ENCODE measurements at regions not wholly inside any gene's neighbourhood (a gene's known extent, or its start where the extent isn't known, plus 50 kb on each side); places are given as distances from the start of the nearest gene placed in this dataset.
"Not testable (repeated sequence)": the region's sequence is repeated elsewhere in the genome, so short reads cannot be mapped to it uniquely, and the experiment has no call there.

- TF ChIP-seq, protein P1, sequence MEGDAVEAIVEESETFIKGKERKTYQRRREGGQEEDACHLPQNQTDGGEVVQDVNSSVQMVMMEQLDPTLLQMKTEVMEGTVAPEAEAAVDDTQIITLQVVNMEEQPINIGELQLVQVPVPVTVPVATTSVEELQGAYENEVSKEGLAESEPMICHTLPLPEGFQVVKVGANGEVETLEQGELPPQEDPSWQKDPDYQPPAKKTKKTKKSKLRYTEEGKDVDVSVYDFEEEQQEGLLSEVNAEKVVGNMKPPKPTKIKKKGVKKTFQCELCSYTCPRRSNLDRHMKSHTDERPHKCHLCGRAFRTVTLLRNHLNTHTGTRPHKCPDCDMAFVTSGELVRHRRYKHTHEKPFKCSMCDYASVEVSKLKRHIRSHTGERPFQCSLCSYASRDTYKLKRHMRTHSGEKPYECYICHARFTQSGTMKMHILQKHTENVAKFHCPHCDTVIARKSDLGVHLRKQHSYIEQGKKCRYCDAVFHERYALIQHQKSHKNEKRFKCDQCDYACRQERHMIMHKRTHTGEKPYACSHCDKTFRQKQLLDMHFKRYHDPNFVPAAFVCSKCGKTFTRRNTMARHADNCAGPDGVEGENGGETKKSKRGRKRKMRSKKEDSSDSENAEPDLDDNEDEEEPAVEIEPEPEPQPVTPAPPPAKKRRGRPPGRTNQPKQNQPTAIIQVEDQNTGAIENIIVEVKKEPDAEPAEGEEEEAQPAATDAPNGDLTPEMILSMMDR (conservative IDR thresholded peaks at IDR 0.05; ENCODE audit: low read length): no peak
- TF ChIP-seq EZH2phosphoT487 (IDR thresholded peaks at IDR 0.05; ENCODE audit: borderline replicate concordance): no peak
- H3K9me3 ChIP-seq (ENCODE audit: insufficient read depth, low read depth, low read length): no peaks in the 10 kb centered on the region
- H3K79me2 ChIP-seq (ENCODE audit: insufficient read depth, low read length): no peaks in the 10 kb centered on the region
- H2AFZ ChIP-seq (ENCODE audit: low read length): no peak overlapping the region
- no peak overlapping the region for H3K4me3 ChIP-seq (ENCODE audit: low read length, poor library complexity, severe bottlenecking)
- H3K9me2 ChIP-seq (replicated peaks; ENCODE audit: low read depth, low read length): no peaks in the 10 kb centered on the region; the same call in 1 of the 2 replicates
- H4K20me1 ChIP-seq (ENCODE audit: insufficient read depth, low read length, poor library complexity, severe bottlenecking): no peaks in the 10 kb centered on the region
- H3K36me3 ChIP-seq (ENCODE audit: insufficient read depth, low read length): no peaks in the 10 kb centered on the region
- H3F3A ChIP-seq (ENCODE audit: low read depth): no peaks in the 10 kb centered on the region
- H3K27me3 ChIP-seq (ENCODE audit: insufficient read depth, low read length, poor library complexity, severe bottlenecking): no peaks in the 10 kb centered on the region
- no peaks in the 10 kb centered on the region for H3K4me1 ChIP-seq (ENCODE audit: insufficient read depth, low read length, poor library complexity, severe bottlenecking)
- H3K4me2 ChIP-seq (ENCODE audit: low read depth, low read length, poor library complexity, severe bottlenecking): no peak overlapping the region
- no peak overlapping the region for H3K9ac ChIP-seq (ENCODE audit: low read depth, low read length, poor library complexity, severe bottlenecking)
These were observed 873.9 kb downstream of the GRID1 start for GRCh38 chr10:85492684-85493083.

DNA sequence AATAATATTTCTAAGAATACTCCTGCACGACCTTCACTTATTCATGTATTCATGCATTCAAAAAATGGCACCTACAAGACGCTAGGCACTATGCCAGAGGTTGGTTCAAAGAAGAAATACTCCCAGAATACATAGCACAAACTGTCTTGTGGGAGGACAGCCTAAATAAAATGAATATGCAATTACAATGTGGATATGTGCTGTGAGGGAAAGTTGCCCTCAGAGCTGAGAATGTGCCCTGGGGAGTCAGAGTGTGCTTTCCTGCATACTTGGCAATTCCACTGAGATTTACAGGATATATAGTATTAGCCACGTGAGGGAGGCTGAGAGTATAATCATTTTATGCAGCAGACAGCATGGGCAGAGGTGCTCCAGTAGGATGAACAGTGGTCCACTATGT lies 872.9 kb downstream of the GRID1 start:
- Histone ChIP-seq H3K4me1 (ENCODE audit: insufficient read depth, low read length, poor library complexity, severe bottlenecking) (no peaks in the 10 kb centered on the region), H3K9me2 (replicated peaks; ENCODE audit: low read depth, low read length) (no peaks in the 10 kb centered on the region), H3K36me3 (ENCODE audit: insufficient read depth, low read length) (no peaks in the 10 kb centered on the region), H3K9me3 (ENCODE audit: insufficient read depth, low read depth, low read length) (no peaks in the 10 kb centered on the region), H3K4me2 (ENCODE audit: low read depth, low read length, poor library complexity, severe bottlenecking) (no peak overlapping the region), H2AFZ (ENCODE audit: low read length) (no peak overlapping the region), H3F3A (ENCODE audit: low read depth) (no peaks in the 10 kb centered on the region), H3K27me3 (ENCODE audit: insufficient read depth, low read length, poor library complexity, severe bottlenecking) (no peaks in the 10 kb centered on the region), H3K4me3 (ENCODE audit: low read length, poor library complexity, severe bottlenecking) (no peak overlapping the region), H4K20me1 (ENCODE audit: insufficient read depth, low read length, poor library complexity, severe bottlenecking) (no peaks in the 10 kb centered on the region), H3K9ac (ENCODE audit: low read depth, low read length, poor library complexity, severe bottlenecking) (no peak overlapping the region), H3K79me2 (ENCODE audit: insufficient read depth, low read length) (no peaks in the 10 kb centered on the region)
- TF ChIP-seq, protein P1 (conservative IDR thresholded peaks at IDR 0.05; ENCODE audit: low read length): no peak

DNA sequence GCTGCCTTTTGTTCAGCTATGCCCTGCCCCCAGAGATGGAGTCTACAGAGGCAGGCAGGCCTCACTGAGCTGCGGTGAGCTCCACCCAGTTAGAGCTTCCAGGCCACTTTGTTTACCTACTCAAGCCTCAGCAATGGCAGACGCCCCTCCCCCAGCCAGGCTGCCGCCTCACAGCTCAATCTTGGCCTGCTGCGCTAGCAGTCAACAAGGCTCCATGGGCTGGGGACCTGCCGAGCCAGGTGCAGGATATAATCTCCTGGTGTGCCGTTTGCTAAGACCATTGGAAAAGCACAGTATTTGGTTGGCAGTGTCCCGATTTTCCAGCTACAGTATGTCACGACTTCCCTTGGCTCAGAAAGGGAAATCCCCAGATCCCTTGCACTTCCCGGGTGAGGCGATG lies 862.0 kb downstream of the GRID1 start:
- not testable (repeated sequence) for H3K27me3 ChIP-seq (ENCODE audit: insufficient read depth, low read length, poor library complexity, severe bottlenecking); H3K4me3 ChIP-seq (ENCODE audit: low read length, poor library complexity, severe bottlenecking); H3K4me1 ChIP-seq (ENCODE audit: insufficient read depth, low read length, poor library complexity, severe bottlenecking); H3K9me2 ChIP-seq (replicated peaks; ENCODE audit: low read depth, low read length); H3K36me3 ChIP-seq (ENCODE audit: insufficient read depth, low read length); H3K4me2 ChIP-seq (ENCODE audit: low read depth, low read length, poor library complexity, severe bottlenecking); H3K9ac ChIP-seq (ENCODE audit: low read depth, low read length, poor library complexity, severe bottlenecking); H3K79me2 ChIP-seq (ENCODE audit: insufficient read depth, low read length); H4K20me1 ChIP-seq (ENCODE audit: insufficient read depth, low read length, poor library complexity, severe bottlenecking); H3F3A ChIP-seq (ENCODE audit: low read depth); H2AFZ ChIP-seq (ENCODE audit: low read length); H3K9me3 ChIP-seq (ENCODE audit: insufficient read depth, low read depth, low read length)

DNA sequence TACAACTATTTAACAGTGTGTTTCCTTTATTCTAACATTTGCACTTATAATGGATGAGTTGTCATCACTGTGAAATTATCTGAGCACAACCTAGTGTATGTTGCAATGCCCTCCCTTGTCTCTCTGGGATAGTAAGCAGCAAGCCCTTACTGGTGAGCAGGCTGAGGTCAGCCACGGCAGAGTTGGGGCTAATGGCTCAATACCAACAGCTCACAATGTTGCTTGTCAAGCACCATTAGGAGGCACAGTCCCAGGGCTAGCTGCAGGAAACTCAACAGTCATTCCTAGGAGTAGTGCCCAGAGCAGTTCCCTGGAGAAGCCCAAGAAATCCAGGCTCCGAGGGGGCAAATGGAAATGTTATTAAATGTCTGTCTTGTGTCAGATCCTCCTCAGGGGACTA lies 858.4 kb downstream of the GRID1 start:
- Histone ChIP-seq H4K20me1 (ENCODE audit: insufficient read depth, low read length, poor library complexity, severe bottlenecking) (no peaks in the 10 kb centered on the region), H3K27me3 (ENCODE audit: insufficient read depth, low read length, poor library complexity, severe bottlenecking) (no peaks in the 10 kb centered on the region), H3K79me2 (ENCODE audit: insufficient read depth, low read length) (no peaks in the 10 kb centered on the region), H2AFZ (ENCODE audit: low read length) (no peak overlapping the region), H3K4me2 (ENCODE audit: low read depth, low read length, poor library complexity, severe bottlenecking) (no peak overlapping the region), H3K9ac (ENCODE audit: low read depth, low read length, poor library complexity, severe bottlenecking) (no peak overlapping the region), H3K9me2 (replicated peaks; ENCODE audit: low read depth, low read length) (no peaks in the 10 kb centered on the region), H3K9me3 (ENCODE audit: insufficient read depth, low read depth, low read length) (no peaks in the 10 kb centered on the region), H3K4me1 (ENCODE audit: insufficient read depth, low read length, poor library complexity, severe bottlenecking) (no peaks in the 10 kb centered on the region), H3F3A (ENCODE audit: low read depth) (no peaks in the 10 kb centered on the region), H3K36me3 (ENCODE audit: insufficient read depth, low read length) (no peaks in the 10 kb centered on the region), H3K4me3 (ENCODE audit: low read length, poor library complexity, severe bottlenecking) (no peak overlapping the region)
- TF ChIP-seq, protein P1 (conservative IDR thresholded peaks at IDR 0.05; ENCODE audit: low read length): no peak
- no peak for TF ChIP-seq EZH2phosphoT487 (IDR thresholded peaks at IDR 0.05; ENCODE audit: borderline replicate concordance)

Measured in Loucy (cell line).